GM21529 (cell line): ENCODE measurements at regions not wholly inside any gene's neighbourhood (a gene's known extent, or its start where the extent isn't known, plus 50 kb on each side); places are given as distances from the start of the nearest gene placed in this dataset.
"Not testable (repeated sequence)": the region's sequence is repeated elsewhere in the genome, so short reads cannot be mapped to it uniquely, and the experiment has no call there.

Experiments
- ATAC-seq: cut with Tn5 transposase; IDR thresholded peaks from one replicate; pipeline ENCODE4 v1.9.1; 2021; ENCODE audit not compliant: unreplicated experiment

GRCh38 chr15:35979608-35980007, 433.6 kb upstream of the DPH6 start:
- ATAC-seq, result no peak

GRCh38 chr15:35980719-35981118, 434.8 kb upstream of the DPH6 start:
- no peak for ATAC-seq

DNA sequence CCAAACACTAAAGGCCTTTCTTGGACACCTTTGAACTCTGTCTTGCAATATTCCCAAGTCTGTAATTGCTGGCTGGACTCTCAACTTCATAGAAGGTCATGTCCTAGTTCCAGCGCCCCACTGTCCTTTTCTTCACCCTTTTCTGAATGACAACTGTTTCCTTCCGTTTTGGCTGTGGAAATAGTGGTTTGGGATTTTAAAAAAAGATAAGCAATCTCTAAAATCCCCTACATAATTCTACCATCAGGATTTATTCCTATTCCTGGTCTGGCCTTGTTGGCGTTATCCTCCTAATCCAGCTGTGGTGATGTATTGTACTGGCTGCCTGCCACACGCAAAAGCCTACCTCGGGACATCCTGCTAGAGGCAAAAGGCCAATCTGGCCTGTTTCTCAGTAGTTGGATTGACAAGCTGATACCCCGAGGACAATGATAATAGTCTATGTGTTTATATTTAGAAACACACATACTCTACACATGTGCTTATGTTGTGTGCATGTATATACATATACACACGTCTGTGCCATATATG, 440.3 kb upstream of the DPH6 start:
- ATAC-seq, result no peak

DNA sequence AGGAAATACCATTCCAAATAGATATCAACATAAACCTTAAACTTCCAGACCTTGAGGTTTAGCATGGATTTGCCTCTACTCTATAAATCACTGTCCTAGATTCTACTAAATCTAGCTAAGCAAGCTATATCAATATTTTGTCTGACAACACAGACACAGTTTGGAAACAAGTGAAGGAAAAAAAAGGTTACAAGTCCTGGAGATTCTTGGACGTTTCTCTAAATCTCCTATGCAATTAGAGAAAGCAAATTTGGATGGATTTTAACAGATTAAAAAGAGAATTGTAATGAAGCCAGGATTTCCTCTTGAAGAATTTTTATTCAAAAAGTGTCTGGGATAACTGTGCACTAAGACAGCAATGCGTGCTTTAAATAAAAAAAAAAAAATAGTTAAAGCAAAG, 441.1 kb upstream of the DPH6 start:
- ATAC-seq, result no peak

GRCh38 chr15:35991386-35991785, 445.4 kb upstream of the DPH6 start:
- ATAC-seq, result no peak

DNA sequence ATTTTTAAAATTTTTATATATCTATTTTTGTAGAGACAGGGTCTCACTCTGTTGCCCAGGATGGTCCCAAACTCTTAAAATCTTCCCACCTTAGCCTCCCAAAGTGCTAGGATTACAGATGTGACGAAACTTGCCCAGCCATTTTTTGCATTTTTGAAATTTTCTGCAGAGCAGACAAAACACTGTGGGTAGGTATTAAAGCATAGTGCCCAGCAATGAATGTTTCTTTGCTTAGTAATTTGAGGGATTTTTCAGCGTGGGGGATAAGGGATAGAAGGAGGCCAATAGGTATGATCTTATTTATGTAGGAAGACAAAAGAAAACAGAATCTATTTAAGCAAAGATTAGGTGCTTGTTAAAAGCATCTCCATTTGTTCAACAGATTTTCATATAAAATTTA, 446.8 kb upstream of the DPH6 start:
- ATAC-seq, result no peak

- no peak for ATAC-seq
Measured at GRCh38 chr15:35993196-35993595, 447.2 kb upstream of the DPH6 start.

DNA sequence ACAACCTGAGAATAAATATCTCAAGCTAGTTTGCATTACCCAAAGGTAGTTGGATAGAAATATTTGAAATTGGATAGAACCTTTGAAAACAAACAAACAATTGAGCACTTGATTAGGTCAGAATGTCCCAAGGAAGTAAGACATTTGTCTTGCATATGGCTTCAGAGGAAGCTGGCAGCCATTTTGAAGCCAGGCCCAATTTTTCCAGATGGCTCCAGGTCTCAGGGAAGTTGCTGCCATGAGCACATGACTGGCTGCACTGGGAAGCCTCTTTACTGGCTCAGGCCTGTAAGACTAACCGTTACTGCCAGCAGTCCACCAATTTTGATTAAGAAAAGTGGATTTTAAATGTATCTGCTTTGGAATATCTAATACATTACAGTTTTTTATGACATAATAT, 448.9 kb upstream of the DPH6 start:
- ATAC-seq, result no peak

- no peak for ATAC-seq
Measured at GRCh38 chr15:35998663-35999602, 453.0 kb upstream of the DPH6 start.

DNA sequence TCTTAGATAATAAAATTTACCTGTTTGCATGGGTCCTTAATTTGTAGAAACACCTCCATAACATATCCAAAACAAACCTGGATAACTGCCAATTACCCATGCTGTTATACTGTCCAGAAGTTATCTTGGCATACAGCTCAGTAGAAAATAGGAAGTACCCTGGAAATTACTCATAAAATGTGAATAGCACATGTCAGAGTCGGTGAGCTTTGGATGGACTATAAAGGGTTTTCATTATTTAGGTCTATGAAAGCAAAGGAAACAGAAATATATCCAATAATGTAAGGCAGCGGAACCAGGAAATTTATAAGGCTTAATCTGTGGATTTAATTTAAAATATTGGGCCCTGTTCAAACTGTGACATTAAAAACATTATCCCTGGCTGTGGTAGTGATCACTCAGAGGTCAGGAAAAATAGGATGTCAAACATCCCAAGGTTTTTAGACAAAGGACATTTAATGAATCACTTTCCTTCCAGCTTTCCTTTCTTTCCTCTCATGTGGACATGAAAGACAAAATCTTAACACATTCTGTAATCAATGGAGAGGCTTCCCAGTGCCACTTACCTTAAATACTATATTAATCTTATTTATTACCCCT, 459.0 kb upstream of the DPH6 start:
- ATAC-seq, result no peak

DNA sequence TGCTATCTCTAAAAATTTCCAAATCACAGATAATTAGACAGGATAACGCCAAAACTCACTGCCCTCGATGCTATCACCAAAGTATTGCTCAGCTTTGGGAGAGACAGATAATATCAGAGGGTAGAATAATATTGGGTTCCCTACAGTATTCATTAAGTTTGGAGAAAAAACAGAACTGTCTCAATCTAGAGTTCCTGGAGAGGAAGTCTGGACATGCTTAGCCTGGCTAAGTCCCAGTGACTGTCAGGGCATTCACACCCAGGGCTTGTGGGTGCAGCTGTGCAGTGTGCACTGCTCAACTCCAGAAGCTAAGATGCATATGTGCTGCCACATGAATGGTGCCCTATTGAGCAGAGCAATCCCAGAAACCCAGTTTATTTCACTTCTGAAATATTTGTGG, 459.6 kb upstream of the DPH6 start:
- no peak for ATAC-seq

- no peak for ATAC-seq
Measured at GRCh38 chr15:36007699-36008098, 461.7 kb upstream of the DPH6 start.

DNA sequence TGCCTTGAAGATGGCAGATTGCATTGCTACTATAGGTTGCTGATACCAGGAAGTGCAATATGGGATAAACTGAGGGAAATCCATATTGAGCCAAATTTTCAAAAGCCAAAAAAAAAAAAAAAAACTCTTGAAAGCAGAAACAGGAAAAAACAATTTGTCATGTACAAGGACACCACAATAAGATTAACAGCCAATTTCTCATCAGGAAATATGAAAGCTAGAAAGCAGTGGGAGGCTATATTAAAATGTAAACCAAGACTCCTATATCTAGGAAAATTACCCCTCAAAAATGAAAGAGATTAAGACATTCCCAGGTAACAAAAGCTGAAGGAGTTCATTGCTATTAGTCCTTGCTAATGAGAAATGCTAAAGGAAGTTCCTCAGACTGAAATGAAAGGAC, 462.8 kb upstream of the DPH6 start:
- ATAC-seq, result no peak

DNA sequence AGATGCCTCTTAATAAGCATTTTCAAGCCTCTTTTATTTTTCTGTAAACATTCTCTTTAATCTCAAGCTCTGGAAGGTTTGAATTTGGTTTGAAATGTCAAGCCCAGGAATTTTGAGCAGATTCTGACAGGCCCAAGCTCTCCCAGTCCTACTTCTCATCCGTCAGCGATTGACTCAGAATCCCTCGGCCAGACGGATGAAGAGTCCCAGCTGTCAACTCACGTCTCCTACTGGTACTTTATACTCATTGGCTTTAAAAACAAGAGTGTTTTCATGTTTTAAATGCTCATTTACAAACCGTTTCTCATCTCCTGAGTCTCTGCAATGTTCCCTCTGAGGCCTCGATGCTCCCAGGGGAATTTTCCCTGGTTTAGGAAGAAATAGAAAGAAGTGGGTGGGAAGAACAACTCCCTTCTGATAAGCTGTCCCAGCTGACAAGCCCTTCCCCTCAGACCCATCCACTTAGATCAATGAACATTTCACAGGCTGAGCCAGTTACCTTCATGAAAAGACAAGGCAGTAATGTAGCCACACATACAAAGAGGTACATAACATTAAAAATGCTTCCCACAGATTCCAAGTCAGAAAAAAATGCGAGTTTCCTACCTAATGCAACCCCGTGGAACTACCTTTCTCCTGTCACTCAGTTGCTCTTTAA, 478.2 kb upstream of the DPH6 start:
- ATAC-seq, result no peak

DNA sequence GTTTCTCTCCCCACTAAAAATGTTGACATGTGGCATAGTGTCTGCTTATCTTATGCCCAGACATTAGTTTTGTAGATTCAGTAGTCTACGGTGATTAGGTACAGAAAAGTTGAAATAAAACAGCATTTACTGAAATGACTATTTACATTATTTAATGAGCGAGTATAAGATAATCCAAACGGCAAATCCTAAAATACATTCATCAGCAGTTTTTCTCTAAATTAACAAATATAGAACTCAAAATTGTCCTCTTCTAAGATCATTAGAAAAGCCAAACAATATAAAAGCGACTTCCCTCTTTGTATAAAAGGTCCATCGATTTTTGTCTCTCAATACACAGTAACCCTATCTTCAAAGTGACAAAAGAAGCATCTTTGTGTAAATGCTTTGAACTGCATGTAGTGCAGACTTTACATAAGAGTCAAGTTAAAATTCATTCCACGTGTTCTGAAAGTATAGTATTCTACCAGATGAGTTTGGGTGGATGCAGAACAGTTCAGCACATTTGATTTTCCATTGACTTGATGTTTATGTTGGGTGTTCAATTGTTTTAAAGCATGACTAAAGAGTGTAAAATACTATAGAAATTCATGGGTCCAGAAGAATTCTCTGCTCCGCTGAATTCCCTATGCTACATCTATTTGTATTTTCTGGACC, 480.8 kb upstream of the DPH6 start:
- ATAC-seq, result no peak

DNA sequence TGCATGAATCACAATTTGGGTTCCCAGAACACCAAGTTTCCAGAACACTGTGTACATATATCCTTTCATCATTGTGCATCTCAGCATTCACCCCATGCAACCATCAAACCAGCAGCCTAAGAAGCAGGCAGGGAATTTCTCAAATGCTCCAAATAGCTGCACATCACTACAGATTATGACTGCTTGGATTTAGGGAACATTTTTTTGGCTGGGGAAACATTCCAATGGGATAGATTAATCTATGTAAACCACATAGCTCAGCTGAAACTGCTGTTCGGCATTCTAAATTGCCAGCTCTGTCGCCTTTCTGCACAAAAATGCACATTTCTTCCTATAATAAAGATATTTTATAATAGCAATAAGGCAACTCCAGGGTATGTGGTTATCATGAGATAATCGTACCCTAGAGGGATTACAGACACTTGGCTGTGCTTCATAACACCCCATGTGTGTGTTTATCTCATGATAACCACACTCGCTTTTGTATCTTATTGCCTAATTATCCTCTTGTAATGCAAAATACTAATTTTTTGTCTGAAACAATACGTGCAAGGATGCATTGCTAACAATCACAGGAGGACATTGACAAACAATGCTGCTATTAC, 483.7 kb upstream of the DPH6 start:
- ATAC-seq, result no peak

DNA sequence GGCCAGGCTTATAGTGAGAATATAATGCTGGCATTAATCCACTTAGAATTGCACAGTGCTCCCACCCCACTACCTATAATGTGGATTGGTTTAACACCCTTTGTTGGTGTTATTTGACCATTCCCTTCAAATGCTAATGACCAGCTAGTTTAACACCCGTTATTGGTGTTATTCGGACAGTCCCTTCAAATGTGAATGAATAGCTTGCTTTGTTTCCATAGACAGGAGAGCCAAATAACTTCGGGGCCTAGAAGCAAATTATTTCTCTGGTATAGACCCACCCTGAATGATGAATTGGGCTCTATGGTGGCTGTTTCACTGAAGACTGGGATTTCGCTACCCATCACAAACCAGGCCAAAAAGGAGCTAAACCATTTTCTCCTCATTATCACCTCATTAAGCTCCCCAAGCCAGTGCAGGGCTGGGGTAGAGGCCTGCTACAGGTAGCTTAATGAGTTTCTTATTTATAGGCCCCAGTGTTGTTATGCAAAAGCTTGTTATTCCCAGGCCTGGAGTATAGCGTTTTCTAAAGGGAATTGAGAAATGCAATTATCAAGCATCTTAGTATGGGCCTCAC, 494.1 kb upstream of the DPH6 start:
- ATAC-seq, result no peak

- ATAC-seq, result not testable (repeated sequence)
Measured at GRCh38 chr15:36047018-36047716, 501.2 kb upstream of the DPH6 start.

DNA sequence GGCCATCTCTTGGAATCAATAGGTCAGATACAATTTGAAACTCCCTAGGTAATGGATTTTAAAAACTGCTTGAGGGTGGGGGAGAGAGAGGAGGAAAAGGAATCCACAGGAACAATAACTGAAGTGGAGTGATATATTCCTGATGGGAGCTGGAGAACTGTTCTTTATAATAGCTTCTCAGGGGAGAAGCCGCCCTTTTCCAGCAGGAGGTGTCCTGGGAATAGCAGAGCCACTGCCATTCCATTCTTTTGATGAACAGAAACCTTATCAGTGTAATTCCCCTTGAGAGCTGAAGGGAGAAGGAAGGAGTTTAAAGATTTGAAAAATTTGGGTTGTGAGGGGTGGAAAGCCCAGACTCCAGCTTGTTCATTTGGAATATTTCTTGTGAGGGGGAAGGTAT, 504.9 kb upstream of the DPH6 start:
- ATAC-seq, result no peak

GRCh38 chr15:36052641-36053040, 506.7 kb upstream of the DPH6 start:
- ATAC-seq, result not testable (repeated sequence)
